GM23338 (cell line): ENCODE measurements at regions not wholly inside any gene's neighbourhood (a gene's known extent, or its start where the extent isn't known, plus 50 kb on each side); places are given as distances from the start of the nearest gene placed in this dataset.

ENCODE experiments used
- ATAC-seq: fragments of 200-7000 bp; cut with Tn5 transposase; 3 replicates; pipeline ENCODE4 v1.9.1; 2020
- DNase-seq: peaks from one replicate; pipeline ENCODE4 v3.0.0-alpha.2; 2015; ENCODE audit warnings: low spot score
- H2AFZ ChIP-seq: fragments of 200-600 bp; sonication (generic); 2 replicates; pipeline ENCODE4 v1.8.0; 2016; ENCODE audit warnings: antibody characterized with exemption, mild to moderate bottlenecking, moderate library complexity
- H3F3A ChIP-seq: fragments of 200-600 bp; sonication (generic); replicated peaks from 2 replicates; pipeline ENCODE4 v1.8.0; 2017; ENCODE audit warnings: antibody characterized with exemption, mixed run types, low read depth
- H3K27ac ChIP-seq: fragments of 200-600 bp; sonication (generic); 2 replicates; pipeline ENCODE4 v1.6.1; 2016; ENCODE audit warnings: low read depth
- H3K27me3 ChIP-seq: fragments of 200-600 bp; sonication (generic); 2 replicates; pipeline ENCODE4 v1.8.0; 2016; ENCODE audit warnings: mild to moderate bottlenecking, mixed run types, moderate library complexity; ENCODE audit not compliant: insufficient read depth
- H3K36me3 ChIP-seq: fragments of 200-600 bp; sonication (generic); 2 replicates; pipeline ENCODE4 v1.8.0; 2016; ENCODE audit warnings: mild to moderate bottlenecking; ENCODE audit not compliant: insufficient read depth
- H3K4me1 ChIP-seq: fragments of 200-600 bp; sonication (generic); 2 replicates; pipeline ENCODE4 v1.8.0; 2016; ENCODE audit warnings: mild to moderate bottlenecking, moderate library complexity; ENCODE audit not compliant: insufficient read depth
- H3K4me2 ChIP-seq: fragments of 200-600 bp; sonication (generic); 2 replicates; pipeline ENCODE4 v1.7.1; 2017; ENCODE audit warnings: mixed run types
- H3K4me3 ChIP-seq: fragments of 200-600 bp; sonication (generic); 2 replicates; pipeline ENCODE4 v1.6.1; 2016; ENCODE audit warnings: mixed run types
- H3K79me2 ChIP-seq: fragments of 200-600 bp; sonication (generic); replicated peaks from 2 replicates; pipeline ENCODE4 v1.8.0; 2017; ENCODE audit warnings: mild to moderate bottlenecking; ENCODE audit not compliant: insufficient read depth
- H3K9me2 ChIP-seq: fragments of 200-600 bp; sonication (generic); 2 replicates; pipeline ENCODE4 v1.8.0; 2017; ENCODE audit not compliant: insufficient read depth
- H4K20me1 ChIP-seq: fragments of 200-600 bp; sonication (generic); replicated peaks from 2 replicates; pipeline ENCODE4 v1.8.0; 2017; ENCODE audit warnings: mild to moderate bottlenecking; ENCODE audit not compliant: insufficient read depth
- H3K27ac Mint-ChIP-seq: 2 replicates; pipeline ENCODE4 v1.8.0; 2020; ENCODE audit warnings: inconsistent platforms, mild to moderate bottlenecking, moderate library complexity, mixed read lengths
- H3K27me3 Mint-ChIP-seq: 3 replicates; pipeline ENCODE4 v1.8.0; 2022; ENCODE audit warnings: low read depth, mild to moderate bottlenecking, moderate library complexity, mixed read lengths, inconsistent platforms; ENCODE audit not compliant: insufficient read depth, poor library complexity
- H3K36me3 Mint-ChIP-seq: 3 replicates; pipeline ENCODE4 v1.8.0; 2021; ENCODE audit warnings: low read depth, mild to moderate bottlenecking, inconsistent platforms, moderate library complexity, mixed read lengths
- H3K4me1 Mint-ChIP-seq: 3 replicates; pipeline ENCODE4 v1.8.0; 2020; ENCODE audit warnings: mild to moderate bottlenecking, inconsistent platforms, mixed read lengths
- H3K4me3 Mint-ChIP-seq: 3 replicates; pipeline ENCODE4 v1.8.0; 2021; ENCODE audit warnings: moderate library complexity, mild to moderate bottlenecking, inconsistent platforms, mixed read lengths
- H3K9me3 Mint-ChIP-seq: 3 replicates; pipeline ENCODE4 v1.8.0; 2020; ENCODE audit warnings: moderate library complexity, mild to moderate bottlenecking, inconsistent platforms, mixed read lengths
- CREB1 ChIP-seq: fragments of 250-450 bp; sonication (Bioruptor Pico); IDR thresholded peaks from 2 replicates; pipeline ENCODE4 v1.5.0; 2020; ENCODE audit warnings: low read depth, mild to moderate bottlenecking, moderate library complexity
- CTCF ChIP-seq, 2 experiments: fragments of 200-600 bp in 1 of 2; sonication (generic) in 1 of 2; conservative IDR thresholded peaks; 2 replicates each; pipeline versions ENCODE4 v1.5.1 to v1.6.1; 2016 to 2017; ENCODE audit warnings: antibody characterized with exemption in 2 of 2, low read depth in 2 of 2, mild to moderate bottlenecking in 2 of 2, moderate library complexity in 1 of 2
- ETS1 ChIP-seq: IDR thresholded peaks from 2 replicates; pipeline ENCODE4 v1.6.1; 2016; ENCODE audit warnings: antibody characterized with exemption
- EZH2 ChIP-seq: fragments of 200-600 bp; sonication (generic); IDR thresholded peaks from one replicate; pipeline ENCODE4 v1.8.0; 2017; ENCODE audit warnings: antibody characterized with exemption, mild to moderate bottlenecking, low read depth; ENCODE audit not compliant: unreplicated experiment
- EZH2phosphoT487 ChIP-seq: fragments of 200-600 bp; sonication (generic); IDR thresholded peaks from one replicate; pipeline ENCODE4 v1.8.1; 2018; ENCODE audit warnings: antibody characterized with exemption; ENCODE audit not compliant: unreplicated experiment
- JUNB ChIP-seq: IDR thresholded peaks from one replicate; pipeline ENCODE4 v1.6.1; 2016; ENCODE audit warnings: antibody characterized with exemption; ENCODE audit not compliant: unreplicated experiment
- NANOG ChIP-seq: IDR thresholded peaks from 2 replicates; pipeline ENCODE4 v1.6.1; 2016; ENCODE audit warnings: antibody characterized with exemption, borderline replicate concordance
- POLR2AphosphoS5 ChIP-seq: IDR thresholded peaks from 2 replicates; pipeline ENCODE4 v1.6.1; 2016; ENCODE audit warnings: antibody characterized with exemption, low read depth
- REST ChIP-seq: IDR thresholded peaks from one replicate; pipeline ENCODE4 v1.6.1; 2018; ENCODE audit warnings: antibody characterized with exemption; ENCODE audit not compliant: unreplicated experiment
- STAT1 ChIP-seq: IDR thresholded peaks from one replicate; pipeline ENCODE4 v1.6.1; 2016; ENCODE audit warnings: antibody characterized with exemption; ENCODE audit not compliant: unreplicated experiment
- ZNF114 ChIP-seq: fragments of 250-450 bp; sonication (Bioruptor Pico); IDR thresholded peaks from 2 replicates; pipeline ENCODE4 v1.5.0; 2020; ENCODE audit warnings: mild to moderate bottlenecking, moderate library complexity
- ZNF331 ChIP-seq: fragments of 250-450 bp; sonication (Bioruptor Pico); IDR thresholded peaks from 2 replicates; pipeline ENCODE4 v1.5.0; 2020; ENCODE audit warnings: low read depth, mild to moderate bottlenecking, moderate library complexity

- TF ChIP-seq ZNF114 (CRISPR knock-in tag) (no peak), NANOG (no peak), EZH2phosphoT487 (no peak), EZH2 (no peak), STAT1 (no peak), CREB1 (CRISPR knock-in tag) (no peak), ETS1 (no peak), JUNB (no peak)
These were observed 89.8 kb upstream of the LIN7C start (continued) for GRCh38 chr11:27596388-27596787.

GRCh38 chr11:27592098-27592780 is 85.7 kb upstream of the LIN7C start:
- Histone ChIP-seq H4K20me1 (no peaks in the 10 kb centered on the region), H3K4me3 (no peak overlapping the region), H3K36me3 (no peaks in the 10 kb centered on the region), H3K27ac (no peak overlapping the region), H3K9me2 (peaks cover 8% of the 10 kb centered on the region; the same call in 1 of the 2 replicates), H2AFZ (no peak overlapping the region), H3K4me2 (no peak overlapping the region), H3K4me1 (peaks cover 5% of the 10 kb centered on the region; the same call in 1 of the 2 replicates), H3K79me2 (no peaks in the 10 kb centered on the region), H3F3A (no peaks in the 10 kb centered on the region), H3K27me3 (no peaks in the 10 kb centered on the region)
- TF ChIP-seq REST (no peak), NANOG (no peak), POLR2AphosphoS5 (no peak), ZNF331 (CRISPR knock-in tag) (no peak), CREB1 (CRISPR knock-in tag) (no peak), EZH2 (no peak), ETS1 (no peak), CTCF (conservative IDR thresholded peaks at IDR 0.05; ENCODE audit: low read depth in 2 of 2) (no peak)
- DNase-seq, result no peak
- Mint-ChIP-seq H3K27ac (no peak overlapping the region), H3K9me3 (0 out of 3 replicates have a peak, but pooled peaks cover 3% of the 10 kb centered on the region), H3K4me3 (no peak overlapping the region), H3K27me3 (peaks cover 4% of the 10 kb centered on the region), H3K36me3 (no peaks in the 10 kb centered on the region), H3K4me1 (peaks cover 7% of the 10 kb centered on the region; the same call in 2 of the 3 replicates)
- ATAC-seq, result no peak
